Thyroid gland (tissue), 4 donors: ENCODE measurements at regions not wholly inside any gene's neighbourhood (a gene's known extent, or its start where the extent isn't known, plus 50 kb on each side); places are given as distances from the start of the nearest gene placed in this dataset.

Experiments
- DNase-seq, 2 donors: peaks; one replicate each; pipeline ENCODE4 v3.0.0-alpha.2; 2019
- H3K27ac ChIP-seq, 3 donors: fragments of 200-600 bp; sonication (generic); 1 replicate in 2 of 3; 2 replicates in 1 of 3; pipeline ENCODE4 v1.5.1; 2016 to 2019; ENCODE audit warnings: mild to moderate bottlenecking in 1 of 3, moderate library complexity in 1 of 3
- H3K27me3 ChIP-seq: fragments of 200-600 bp; sonication (generic); one replicate; pipeline ENCODE4 v1.5.1; 2019
- H3K36me3 ChIP-seq, 2 donors: fragments of 200-600 bp; sonication (generic); one replicate each; pipeline ENCODE4 v1.5.1; 2016 to 2019
- H3K4me1 ChIP-seq, 2 donors: fragments of 200-600 bp; sonication (generic); one replicate each; pipeline ENCODE4 v1.5.1; 2017 to 2019
- H3K4me3 ChIP-seq, 3 donors: fragments of 200-600 bp; sonication (generic); replicated peaks in 1 of 3; 1 replicate in 2 of 3; 2 replicates in 1 of 3; pipeline ENCODE4 v1.5.1; 2016; ENCODE audit warnings: mild to moderate bottlenecking in 1 of 3
- H3K9me3 ChIP-seq: fragments of 200-600 bp; sonication (generic); one replicate; pipeline ENCODE4 v1.5.1; 2017
- POLR2A ChIP-seq, 2 donors: fragments of 450-650 bp; IDR thresholded peaks; one replicate each; pipeline ENCODE4 v1.6.1; 2017; ENCODE audit warnings: antibody characterized with exemption in 2 of 2, mild to moderate bottlenecking in 2 of 2, moderate library complexity in 1 of 2
- WGBS, 2 donors: methylation state at CpG; one replicate each; pipeline ENCODE4 v1.1.5; 2017; 5-methylcytosine and 5-hydroxymethylcytosine counted together
- intact Hi-C: fragments of 100-400 bp; cut with DNase I; formaldehyde crosslinking; loops from one replicate; pipeline ENCODE4 v1.15.1; 2023
- TF ChIP-seq, protein P1 (sequence below), 6 experiments: fragments of 200-600 bp in 3 of 6; fragments of 450-650 bp in 3 of 6; sonication (generic) in 3 of 6; IDR thresholded peaks; one replicate each; pipeline ENCODE4 v1.5.1; 2016 to 2019; ENCODE audit warnings: antibody characterized with exemption in 6 of 6, mild to moderate bottlenecking in 2 of 6, inconsistent platforms in 1 of 6, moderate library complexity in 1 of 6

DNA sequence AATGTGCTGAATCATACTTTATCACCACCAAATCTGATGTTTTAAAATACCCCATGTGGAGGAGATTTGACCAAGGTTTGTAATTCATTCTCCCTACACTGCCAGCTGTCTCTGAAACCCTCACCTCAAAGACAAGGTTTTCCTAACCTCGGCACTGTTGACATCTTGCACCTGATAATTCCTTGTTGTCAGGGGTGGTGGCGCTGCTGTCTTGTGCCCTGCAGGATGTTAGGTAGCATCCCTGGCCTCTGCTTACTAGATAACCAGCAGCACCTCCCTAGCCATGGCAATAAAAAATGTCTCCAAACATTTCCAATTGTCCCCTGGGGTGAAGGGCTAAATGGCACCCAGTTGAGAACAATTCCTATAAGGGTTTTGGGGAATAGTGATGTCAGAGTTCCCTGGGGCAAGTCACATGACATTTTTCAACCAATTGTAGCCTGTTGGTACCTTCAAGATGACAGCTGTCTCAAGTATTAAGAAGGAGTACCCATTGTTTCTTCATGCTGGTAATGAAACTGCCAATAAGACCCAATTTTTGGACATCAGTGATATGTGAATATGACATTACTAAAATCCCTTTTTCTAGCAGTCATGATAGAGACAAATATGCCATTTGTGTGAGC is 160.6 kb upstream of the PLCXD3 start:
- no peak for DNase-seq
- H3K4me3 ChIP-seq, result no peak overlapping the region
- H3K9me3 ChIP-seq, result no peaks in the 10 kb centered on the region
- H3K27me3 ChIP-seq, result no peaks in the 10 kb centered on the region
- WGBS, 2 donors, result 65 to 75% methylated on average over 2 of the region's 2 CpGs
- intact Hi-C loops, result no loop called here
- no peak overlapping the region for H3K27ac ChIP-seq
- H3K4me1 ChIP-seq, result no peaks in the 10 kb centered on the region
- no peaks in the 10 kb centered on the region for H3K36me3 ChIP-seq
- TF ChIP-seq, protein P1, sequence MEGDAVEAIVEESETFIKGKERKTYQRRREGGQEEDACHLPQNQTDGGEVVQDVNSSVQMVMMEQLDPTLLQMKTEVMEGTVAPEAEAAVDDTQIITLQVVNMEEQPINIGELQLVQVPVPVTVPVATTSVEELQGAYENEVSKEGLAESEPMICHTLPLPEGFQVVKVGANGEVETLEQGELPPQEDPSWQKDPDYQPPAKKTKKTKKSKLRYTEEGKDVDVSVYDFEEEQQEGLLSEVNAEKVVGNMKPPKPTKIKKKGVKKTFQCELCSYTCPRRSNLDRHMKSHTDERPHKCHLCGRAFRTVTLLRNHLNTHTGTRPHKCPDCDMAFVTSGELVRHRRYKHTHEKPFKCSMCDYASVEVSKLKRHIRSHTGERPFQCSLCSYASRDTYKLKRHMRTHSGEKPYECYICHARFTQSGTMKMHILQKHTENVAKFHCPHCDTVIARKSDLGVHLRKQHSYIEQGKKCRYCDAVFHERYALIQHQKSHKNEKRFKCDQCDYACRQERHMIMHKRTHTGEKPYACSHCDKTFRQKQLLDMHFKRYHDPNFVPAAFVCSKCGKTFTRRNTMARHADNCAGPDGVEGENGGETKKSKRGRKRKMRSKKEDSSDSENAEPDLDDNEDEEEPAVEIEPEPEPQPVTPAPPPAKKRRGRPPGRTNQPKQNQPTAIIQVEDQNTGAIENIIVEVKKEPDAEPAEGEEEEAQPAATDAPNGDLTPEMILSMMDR (IDR thresholded peaks at IDR 0.05), result no peak
- no peak for TF ChIP-seq POLR2A (IDR thresholded peaks at IDR 0.05)

DNA sequence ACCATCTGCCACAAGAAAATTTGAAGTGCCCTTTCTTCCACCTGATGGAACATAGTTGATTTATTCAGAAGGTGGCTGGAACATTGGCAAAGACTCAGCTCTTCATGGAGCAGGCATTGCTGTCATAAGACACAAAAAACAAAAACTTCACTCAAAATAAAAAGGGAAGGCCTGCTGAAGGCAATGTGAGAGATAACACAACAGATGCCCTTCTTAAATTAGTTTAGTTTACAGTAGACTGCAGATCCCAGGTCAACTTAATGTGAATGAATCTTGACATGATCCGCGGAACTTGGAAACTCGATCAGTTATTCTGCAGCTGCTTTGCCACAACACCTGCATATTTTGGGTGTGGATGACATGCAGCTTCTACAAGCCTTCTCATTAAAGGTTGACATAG is 159.8 kb upstream of the PLCXD3 start:
- no peaks in the 10 kb centered on the region for H3K36me3 ChIP-seq
- WGBS, 2 donors, result 88 to 94% methylated on average over 3 of the region's 3 CpGs
- no peaks in the 10 kb centered on the region for H3K4me1 ChIP-seq
- intact Hi-C loops, result no loop called here
- no peak for DNase-seq
- no peaks in the 10 kb centered on the region for H3K9me3 ChIP-seq
- H3K27ac ChIP-seq, result no peak overlapping the region
- no peak overlapping the region for H3K4me3 ChIP-seq
- TF ChIP-seq, protein P1 (IDR thresholded peaks at IDR 0.05), result no peak
- TF ChIP-seq POLR2A (IDR thresholded peaks at IDR 0.05), result no peak
- H3K27me3 ChIP-seq, result no peaks in the 10 kb centered on the region

DNA sequence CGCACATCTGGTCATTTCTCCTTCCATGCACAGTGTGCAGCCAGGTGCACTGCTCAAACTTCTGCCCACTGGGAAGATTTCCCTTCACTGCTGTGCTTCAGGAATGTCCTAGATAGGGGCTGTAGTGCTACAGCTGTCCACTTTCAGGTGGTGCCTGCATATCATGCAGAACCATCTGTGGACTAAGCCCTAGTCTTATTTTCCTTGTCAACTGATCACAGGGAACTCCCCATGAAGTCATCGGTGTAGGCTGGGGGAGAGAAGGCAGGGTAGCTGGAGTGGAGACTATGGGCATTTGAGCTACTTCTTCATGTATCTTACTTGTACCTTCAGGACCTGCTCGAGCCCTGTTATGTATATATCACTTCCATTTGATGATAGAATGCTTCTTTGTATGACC is 150.9 kb upstream of the PLCXD3 start:
- H3K9me3 ChIP-seq, result no peaks in the 10 kb centered on the region
- no peak for DNase-seq
- H3K36me3 ChIP-seq, result no peaks in the 10 kb centered on the region
- no peak overlapping the region for H3K27ac ChIP-seq
- H3K4me3 ChIP-seq, result no peak overlapping the region
- no peak for TF ChIP-seq POLR2A (IDR thresholded peaks at IDR 0.05)
- TF ChIP-seq, protein P1 (IDR thresholded peaks at IDR 0.05), result no peak
- 81 to 86% methylated on average over 3 of the region's 3 CpGs for WGBS, 2 donors
- no peaks in the 10 kb centered on the region for H3K4me1 ChIP-seq
- intact Hi-C loops, result no loop called here
- no peaks in the 10 kb centered on the region for H3K27me3 ChIP-seq

DNA sequence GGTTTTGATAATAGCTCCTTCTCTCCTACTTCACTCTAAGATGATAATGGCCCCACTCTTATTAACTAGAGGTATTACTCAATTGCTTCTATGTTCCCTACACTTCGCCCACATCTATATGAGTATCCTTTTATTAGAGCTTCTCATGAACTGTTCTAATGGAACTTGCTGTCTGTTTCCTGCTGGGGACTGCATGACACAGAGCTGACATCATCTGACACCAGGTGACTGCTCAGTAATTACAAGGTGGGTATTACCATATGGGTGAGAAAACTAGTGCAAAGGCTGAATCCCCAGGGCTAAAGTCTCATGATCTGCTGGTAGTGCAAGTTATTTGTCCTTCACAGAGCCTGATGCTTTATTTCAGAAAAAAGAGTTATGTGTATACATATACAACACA is 146.2 kb upstream of the PLCXD3 start:
- Histone ChIP-seq H3K36me3 (no peaks in the 10 kb centered on the region), H3K4me1 (no peaks in the 10 kb centered on the region), H3K4me3 (no peak overlapping the region), H3K27me3 (no peaks in the 10 kb centered on the region), H3K27ac (no peak overlapping the region), H3K9me3 (no peaks in the 10 kb centered on the region)
- DNase-seq, result no peak
- TF ChIP-seq, protein P1 (IDR thresholded peaks at IDR 0.05), result no peak
- TF ChIP-seq POLR2A (IDR thresholded peaks at IDR 0.05), result no peak
- intact Hi-C loops, result no loop called here
- WGBS, 2 donors, result 87 to 92% methylated on average over 1 of the region's 1 CpG

DNA sequence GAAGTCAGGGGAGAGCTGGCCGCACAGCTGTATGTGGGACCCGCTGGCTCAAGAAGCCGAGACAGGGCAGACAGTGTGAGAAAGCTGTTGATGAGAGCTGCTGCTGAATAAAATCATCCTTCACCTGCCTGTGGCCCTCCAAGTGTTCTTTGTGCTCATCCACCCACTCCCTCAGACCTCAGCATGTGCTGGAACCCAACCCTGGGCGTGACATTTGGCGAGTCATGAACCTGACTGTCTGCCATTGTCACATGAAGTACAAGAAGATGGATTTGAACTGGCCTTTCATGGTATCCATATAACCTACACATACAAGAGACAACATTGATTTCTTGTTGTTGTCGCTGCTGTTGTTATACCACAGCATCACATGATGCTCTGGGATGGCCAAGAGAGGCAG is 139.7 kb upstream of the PLCXD3 start:
- H3K36me3 ChIP-seq, result no peaks in the 10 kb centered on the region
- no peaks in the 10 kb centered on the region for H3K9me3 ChIP-seq
- no peaks in the 10 kb centered on the region for H3K4me1 ChIP-seq
- H3K27me3 ChIP-seq, result no peaks in the 10 kb centered on the region
- H3K27ac ChIP-seq, result no peak overlapping the region
- 84 to 85% methylated on average over 6 of the region's 6 CpGs for WGBS, 2 donors
- no peak for DNase-seq
- intact Hi-C loops, result no loop called here
- no peak overlapping the region for H3K4me3 ChIP-seq
- TF ChIP-seq POLR2A (IDR thresholded peaks at IDR 0.05), result no peak
- TF ChIP-seq, protein P1 (IDR thresholded peaks at IDR 0.05), result no peak
